Liver (tissue), 3 donors: ENCODE measurements at regions not wholly inside any gene's neighbourhood (a gene's known extent, or its start where the extent isn't known, plus 50 kb on each side); places are given as distances from the start of the nearest gene placed in this dataset.

Experiments
- FOXA1 ChIP-seq: IDR thresholded peaks from 2 replicates; pipeline ENCODE4 v1.6.1; 2016; ENCODE audit warnings: antibody characterized with exemption
- GABPA ChIP-seq, 2 donors: IDR thresholded peaks in 1 of 2; conservative IDR thresholded peaks in 1 of 2; 2 replicates each; pipeline ENCODE4 v1.6.1; 2016; ENCODE audit warnings: antibody characterized with exemption in 2 of 2, mild to moderate bottlenecking in 1 of 2, moderate library complexity in 1 of 2
- HNF4A ChIP-seq, 2 donors: conservative IDR thresholded peaks; 2 replicates each; pipeline ENCODE4 v1.6.1; 2016; ENCODE audit warnings: antibody characterized with exemption in 2 of 2, mild to moderate bottlenecking in 2 of 2
- HNF4G ChIP-seq: IDR thresholded peaks from 2 replicates; pipeline ENCODE4 v1.6.1; 2016; ENCODE audit warnings: antibody characterized with exemption
- JUND ChIP-seq, 2 donors: IDR thresholded peaks; 2 replicates each; pipeline ENCODE4 v1.6.1; 2016; ENCODE audit warnings: antibody characterized with exemption in 2 of 2
- NR2F2 ChIP-seq: IDR thresholded peaks from 2 replicates; pipeline ENCODE4 v1.6.1; 2016; ENCODE audit warnings: antibody characterized with exemption
- RAD21 ChIP-seq, 2 donors: IDR thresholded peaks; 2 replicates each; pipeline ENCODE4 v1.6.1; 2016; ENCODE audit warnings: antibody characterized with exemption in 2 of 2, mild to moderate bottlenecking in 2 of 2
- SP1 ChIP-seq: IDR thresholded peaks from 2 replicates; pipeline ENCODE4 v1.6.1; 2018; ENCODE audit warnings: antibody characterized with exemption, mild to moderate bottlenecking
- TAF1 ChIP-seq: conservative IDR thresholded peaks from 2 replicates; pipeline ENCODE4 v1.6.1; 2016; ENCODE audit warnings: antibody characterized with exemption, mild to moderate bottlenecking
- YY1 ChIP-seq: IDR thresholded peaks from 2 replicates; pipeline ENCODE4 v1.6.1; 2016; ENCODE audit warnings: antibody characterized with exemption, mild to moderate bottlenecking
- TF ChIP-seq, protein P1 (sequence below): fragments of 150-350 bp; IDR thresholded peaks from 2 replicates; pipeline ENCODE4 v1.5.1; 2017; ENCODE audit warnings: improper control_type of control experiment, low read depth, low read length; ENCODE audit not compliant: missing input control
- TF ChIP-seq, protein P2 (sequence below): IDR thresholded peaks from 2 replicates; pipeline ENCODE4 v1.6.1; 2016; ENCODE audit warnings: antibody characterized with exemption, mild to moderate bottlenecking
- TF ChIP-seq, protein P3 (sequence below): IDR thresholded peaks from 2 replicates; pipeline ENCODE4 v1.6.1; 2016; ENCODE audit warnings: antibody characterized with exemption
- TF ChIP-seq, protein P4 (sequence below): IDR thresholded peaks from 2 replicates; pipeline ENCODE4 v1.6.1; 2016; ENCODE audit warnings: antibody characterized with exemption
- donor health status: healthy.
- donor health status: healthy.

DNA sequence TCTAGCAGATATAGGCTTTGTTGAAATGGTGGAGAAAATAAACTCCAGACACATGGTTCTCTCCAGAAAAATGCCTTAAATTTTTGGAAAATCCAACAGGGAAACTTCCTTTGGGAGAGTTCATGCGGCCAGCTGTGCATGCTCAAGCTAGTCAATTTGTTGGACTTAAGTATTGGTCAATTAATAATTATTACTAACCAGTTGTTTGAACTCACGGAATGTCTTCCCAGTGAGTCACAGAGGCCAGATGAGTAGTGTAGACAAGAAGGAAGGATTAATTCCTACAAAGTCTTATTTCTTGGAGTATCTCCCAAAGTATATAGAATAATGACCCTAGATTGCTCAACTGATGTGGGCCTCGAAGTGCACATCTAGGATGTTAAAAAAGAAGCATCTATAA lies 103.6 kb downstream of the MACIR start:
- TF ChIP-seq GABPA (IDR thresholded peaks at IDR 0.05 in 1 of 2, conservative IDR thresholded peaks at IDR 0.05 in 1 of 2): no peak
- TF ChIP-seq, protein P1, sequence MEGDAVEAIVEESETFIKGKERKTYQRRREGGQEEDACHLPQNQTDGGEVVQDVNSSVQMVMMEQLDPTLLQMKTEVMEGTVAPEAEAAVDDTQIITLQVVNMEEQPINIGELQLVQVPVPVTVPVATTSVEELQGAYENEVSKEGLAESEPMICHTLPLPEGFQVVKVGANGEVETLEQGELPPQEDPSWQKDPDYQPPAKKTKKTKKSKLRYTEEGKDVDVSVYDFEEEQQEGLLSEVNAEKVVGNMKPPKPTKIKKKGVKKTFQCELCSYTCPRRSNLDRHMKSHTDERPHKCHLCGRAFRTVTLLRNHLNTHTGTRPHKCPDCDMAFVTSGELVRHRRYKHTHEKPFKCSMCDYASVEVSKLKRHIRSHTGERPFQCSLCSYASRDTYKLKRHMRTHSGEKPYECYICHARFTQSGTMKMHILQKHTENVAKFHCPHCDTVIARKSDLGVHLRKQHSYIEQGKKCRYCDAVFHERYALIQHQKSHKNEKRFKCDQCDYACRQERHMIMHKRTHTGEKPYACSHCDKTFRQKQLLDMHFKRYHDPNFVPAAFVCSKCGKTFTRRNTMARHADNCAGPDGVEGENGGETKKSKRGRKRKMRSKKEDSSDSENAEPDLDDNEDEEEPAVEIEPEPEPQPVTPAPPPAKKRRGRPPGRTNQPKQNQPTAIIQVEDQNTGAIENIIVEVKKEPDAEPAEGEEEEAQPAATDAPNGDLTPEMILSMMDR: no peak
- TF ChIP-seq RAD21 (IDR thresholded peaks at IDR 0.05): no peak
- no peak for TF ChIP-seq HNF4G
- no peak for TF ChIP-seq JUND (IDR thresholded peaks at IDR 0.05)
- TF ChIP-seq, protein P2, sequence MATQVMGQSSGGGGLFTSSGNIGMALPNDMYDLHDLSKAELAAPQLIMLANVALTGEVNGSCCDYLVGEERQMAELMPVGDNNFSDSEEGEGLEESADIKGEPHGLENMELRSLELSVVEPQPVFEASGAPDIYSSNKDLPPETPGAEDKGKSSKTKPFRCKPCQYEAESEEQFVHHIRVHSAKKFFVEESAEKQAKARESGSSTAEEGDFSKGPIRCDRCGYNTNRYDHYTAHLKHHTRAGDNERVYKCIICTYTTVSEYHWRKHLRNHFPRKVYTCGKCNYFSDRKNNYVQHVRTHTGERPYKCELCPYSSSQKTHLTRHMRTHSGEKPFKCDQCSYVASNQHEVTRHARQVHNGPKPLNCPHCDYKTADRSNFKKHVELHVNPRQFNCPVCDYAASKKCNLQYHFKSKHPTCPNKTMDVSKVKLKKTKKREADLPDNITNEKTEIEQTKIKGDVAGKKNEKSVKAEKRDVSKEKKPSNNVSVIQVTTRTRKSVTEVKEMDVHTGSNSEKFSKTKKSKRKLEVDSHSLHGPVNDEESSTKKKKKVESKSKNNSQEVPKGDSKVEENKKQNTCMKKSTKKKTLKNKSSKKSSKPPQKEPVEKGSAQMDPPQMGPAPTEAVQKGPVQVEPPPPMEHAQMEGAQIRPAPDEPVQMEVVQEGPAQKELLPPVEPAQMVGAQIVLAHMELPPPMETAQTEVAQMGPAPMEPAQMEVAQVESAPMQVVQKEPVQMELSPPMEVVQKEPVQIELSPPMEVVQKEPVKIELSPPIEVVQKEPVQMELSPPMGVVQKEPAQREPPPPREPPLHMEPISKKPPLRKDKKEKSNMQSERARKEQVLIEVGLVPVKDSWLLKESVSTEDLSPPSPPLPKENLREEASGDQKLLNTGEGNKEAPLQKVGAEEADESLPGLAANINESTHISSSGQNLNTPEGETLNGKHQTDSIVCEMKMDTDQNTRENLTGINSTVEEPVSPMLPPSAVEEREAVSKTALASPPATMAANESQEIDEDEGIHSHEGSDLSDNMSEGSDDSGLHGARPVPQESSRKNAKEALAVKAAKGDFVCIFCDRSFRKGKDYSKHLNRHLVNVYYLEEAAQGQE: no peak
- TF ChIP-seq, protein P3, sequence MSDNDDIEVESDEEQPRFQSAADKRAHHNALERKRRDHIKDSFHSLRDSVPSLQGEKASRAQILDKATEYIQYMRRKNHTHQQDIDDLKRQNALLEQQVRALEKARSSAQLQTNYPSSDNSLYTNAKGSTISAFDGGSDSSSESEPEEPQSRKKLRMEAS: no peak
- TF ChIP-seq HNF4A (conservative IDR thresholded peaks at IDR 0.05): no peak
- TF ChIP-seq TAF1: no peak
- no peak for TF ChIP-seq NR2F2
- no peak for TF ChIP-seq SP1
- TF ChIP-seq FOXA1: no peak
- TF ChIP-seq YY1: no peak
- TF ChIP-seq, protein P4, sequence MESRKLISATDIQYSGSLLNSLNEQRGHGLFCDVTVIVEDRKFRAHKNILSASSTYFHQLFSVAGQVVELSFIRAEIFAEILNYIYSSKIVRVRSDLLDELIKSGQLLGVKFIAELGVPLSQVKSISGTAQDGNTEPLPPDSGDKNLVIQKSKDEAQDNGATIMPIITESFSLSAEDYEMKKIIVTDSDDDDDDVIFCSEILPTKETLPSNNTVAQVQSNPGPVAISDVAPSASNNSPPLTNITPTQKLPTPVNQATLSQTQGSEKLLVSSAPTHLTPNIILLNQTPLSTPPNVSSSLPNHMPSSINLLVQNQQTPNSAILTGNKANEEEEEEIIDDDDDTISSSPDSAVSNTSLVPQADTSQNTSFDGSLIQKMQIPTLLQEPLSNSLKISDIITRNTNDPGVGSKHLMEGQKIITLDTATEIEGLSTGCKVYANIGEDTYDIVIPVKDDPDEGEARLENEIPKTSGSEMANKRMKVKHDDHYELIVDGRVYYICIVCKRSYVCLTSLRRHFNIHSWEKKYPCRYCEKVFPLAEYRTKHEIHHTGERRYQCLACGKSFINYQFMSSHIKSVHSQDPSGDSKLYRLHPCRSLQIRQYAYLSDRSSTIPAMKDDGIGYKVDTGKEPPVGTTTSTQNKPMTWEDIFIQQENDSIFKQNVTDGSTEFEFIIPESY: no peak
